ENCODE measurements at regions not wholly inside any gene's neighbourhood (a gene's known extent, or its start where the extent isn't known, plus 50 kb on each side); places are given as distances from the start of the nearest gene placed in this dataset.

GRCh38 chr10:111347386-111348013, 270.7 kb downstream of the ADRA2A start:
- Histone ChIP-seq H3K36me3 (no peaks in the 10 kb centered on the region), H3K27ac (no peak overlapping the region), H3K9me3 (no peaks in the 10 kb centered on the region), H3K4me3 (no peak overlapping the region), H3K27me3 (no peaks in the 10 kb centered on the region), H3K4me1 (ENCODE audit: insufficient read depth) (no peaks in the 10 kb centered on the region)
- no peak for DNase-seq
- intact Hi-C loops (cut with DNase I): no loop called here
- WGBS, 3 donors: 66 to 75% (median 74%) methylated on average over 6 of the region's 6 CpGs
- no peak for TF ChIP-seq POLR2A (IDR thresholded peaks at IDR 0.05)
- TF ChIP-seq, protein P1, sequence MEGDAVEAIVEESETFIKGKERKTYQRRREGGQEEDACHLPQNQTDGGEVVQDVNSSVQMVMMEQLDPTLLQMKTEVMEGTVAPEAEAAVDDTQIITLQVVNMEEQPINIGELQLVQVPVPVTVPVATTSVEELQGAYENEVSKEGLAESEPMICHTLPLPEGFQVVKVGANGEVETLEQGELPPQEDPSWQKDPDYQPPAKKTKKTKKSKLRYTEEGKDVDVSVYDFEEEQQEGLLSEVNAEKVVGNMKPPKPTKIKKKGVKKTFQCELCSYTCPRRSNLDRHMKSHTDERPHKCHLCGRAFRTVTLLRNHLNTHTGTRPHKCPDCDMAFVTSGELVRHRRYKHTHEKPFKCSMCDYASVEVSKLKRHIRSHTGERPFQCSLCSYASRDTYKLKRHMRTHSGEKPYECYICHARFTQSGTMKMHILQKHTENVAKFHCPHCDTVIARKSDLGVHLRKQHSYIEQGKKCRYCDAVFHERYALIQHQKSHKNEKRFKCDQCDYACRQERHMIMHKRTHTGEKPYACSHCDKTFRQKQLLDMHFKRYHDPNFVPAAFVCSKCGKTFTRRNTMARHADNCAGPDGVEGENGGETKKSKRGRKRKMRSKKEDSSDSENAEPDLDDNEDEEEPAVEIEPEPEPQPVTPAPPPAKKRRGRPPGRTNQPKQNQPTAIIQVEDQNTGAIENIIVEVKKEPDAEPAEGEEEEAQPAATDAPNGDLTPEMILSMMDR (IDR thresholded peaks at IDR 0.05): no peak
- no peak for TF ChIP-seq EP300 (IDR thresholded peaks at IDR 0.05)

- H3K27ac ChIP-seq: no peak overlapping the region
- TF ChIP-seq, protein P1 (IDR thresholded peaks at IDR 0.05): no peak
- TF ChIP-seq POLR2A (IDR thresholded peaks at IDR 0.05) (no peak), EP300 (IDR thresholded peaks at IDR 0.05) (no peak)
- no peaks in the 10 kb centered on the region for H3K36me3 ChIP-seq
- 86 to 91% (median 91%) methylated on average over 4 of the region's 4 CpGs for WGBS, 3 donors
- H3K4me3 ChIP-seq: no peak overlapping the region
- intact Hi-C loops (cut with DNase I): no loop called here
- DNase-seq: no peak
- no peaks in the 10 kb centered on the region for H3K9me3 ChIP-seq
- no peaks in the 10 kb centered on the region for H3K4me1 ChIP-seq (ENCODE audit: insufficient read depth)
- H3K27me3 ChIP-seq: no peaks in the 10 kb centered on the region
These were observed 271.2 kb downstream of the ADRA2A start for GRCh38 chr10:111348076-111348475.

DNA sequence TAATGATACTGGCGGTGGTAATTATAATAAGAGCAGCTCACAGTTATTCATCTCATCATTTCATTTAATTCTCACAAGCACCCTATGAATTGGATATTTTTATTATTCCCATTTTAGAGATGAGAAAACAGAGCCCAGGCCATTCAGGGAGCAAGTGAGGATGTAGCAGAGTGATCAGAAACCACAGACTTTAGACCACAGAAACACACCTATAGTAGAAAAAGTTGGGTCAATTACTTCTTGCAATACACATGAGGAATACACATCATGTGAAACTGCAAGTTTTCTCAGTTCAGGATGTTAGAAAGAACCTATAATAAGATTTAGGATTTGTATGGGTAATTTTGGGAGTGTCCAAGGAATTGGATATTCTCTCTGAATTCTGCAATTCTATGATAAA, 278.0 kb downstream of the ADRA2A start:
- intact Hi-C loops (cut with DNase I): no loop called here
- TF ChIP-seq EP300 (IDR thresholded peaks at IDR 0.05) (no peak), POLR2A (IDR thresholded peaks at IDR 0.05) (no peak)
- TF ChIP-seq, protein P1 (IDR thresholded peaks at IDR 0.05): no peak
- no peak overlapping the region for H3K27ac ChIP-seq
- no peaks in the 10 kb centered on the region for H3K4me1 ChIP-seq (ENCODE audit: insufficient read depth)
- no peaks in the 10 kb centered on the region for H3K27me3 ChIP-seq
- DNase-seq: no peak
- 86 to 98% (median 95%) methylated on average over 1 of the region's 1 CpG for WGBS, 3 donors
- no peaks in the 10 kb centered on the region for H3K9me3 ChIP-seq
- H3K36me3 ChIP-seq: no peaks in the 10 kb centered on the region
- H3K4me3 ChIP-seq: no peak overlapping the region

DNA sequence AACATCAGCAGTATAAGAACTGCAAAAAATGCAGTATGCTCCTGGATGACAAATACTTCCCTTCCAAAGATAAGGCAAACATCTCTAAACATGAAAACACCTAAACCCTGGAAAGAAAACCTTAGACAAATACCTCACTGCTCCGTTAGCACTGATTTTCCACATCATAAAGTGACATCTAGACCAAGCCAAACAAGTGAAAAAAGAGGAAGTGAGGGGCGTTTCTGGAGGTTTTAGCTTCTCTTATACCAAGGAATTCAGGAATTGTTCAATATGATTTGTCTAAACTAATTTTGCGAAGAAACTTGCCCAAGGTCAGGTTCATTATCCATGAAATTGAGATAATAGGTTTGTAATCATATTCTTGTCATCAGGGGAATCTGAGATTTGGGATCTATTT, 279.7 kb downstream of the ADRA2A start:
- Histone ChIP-seq H3K4me1 (ENCODE audit: insufficient read depth) (no peaks in the 10 kb centered on the region), H3K36me3 (no peaks in the 10 kb centered on the region), H3K4me3 (no peak overlapping the region), H3K27me3 (no peaks in the 10 kb centered on the region), H3K27ac (no peak overlapping the region), H3K9me3 (no peaks in the 10 kb centered on the region)
- intact Hi-C loops (cut with DNase I): no loop called here
- WGBS, 3 donors: 56 to 75% (median 60%) methylated on average over 3 of the region's 3 CpGs
- TF ChIP-seq POLR2A (IDR thresholded peaks at IDR 0.05) (no peak), EP300 (IDR thresholded peaks at IDR 0.05) (no peak)
- TF ChIP-seq, protein P1 (IDR thresholded peaks at IDR 0.05): no peak
- no peak for DNase-seq
